ENCODE measurements at regions not wholly inside any gene's neighbourhood (a gene's known extent, or its start where the extent isn't known, plus 50 kb on each side); places are given as distances from the start of the nearest gene placed in this dataset.

DNA sequence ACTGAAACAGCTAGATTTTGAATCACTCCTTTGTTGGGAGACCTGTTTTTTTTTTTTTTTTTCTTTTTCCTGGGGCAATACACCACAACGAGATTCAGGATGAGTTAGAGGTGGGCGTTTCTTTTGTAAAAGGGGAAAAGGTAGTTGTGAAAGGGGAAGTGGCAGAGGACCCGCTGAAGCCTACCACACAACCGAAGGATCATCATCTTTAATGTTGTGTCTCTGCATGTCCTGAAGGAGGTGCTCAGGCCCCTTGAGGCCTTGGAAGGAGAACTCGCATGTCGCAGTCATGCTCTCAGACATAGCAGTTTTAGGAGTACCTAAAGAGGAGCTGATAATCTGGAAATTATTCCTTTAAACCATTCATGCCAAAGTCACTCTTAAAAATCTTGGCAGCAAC, 137.9 kb upstream of the LRIG1 start:
- Histone ChIP-seq H2AFZ (ENCODE audit: low read depth, low read length) (no peak overlapping the region), H3K79me2 (ENCODE audit: control insufficient read depth, insufficient read depth, low read length) (no peaks in the 10 kb centered on the region), H3K36me3 (ENCODE audit: control insufficient read depth in 2 of 2, extremely low read depth in 1 of 2, insufficient read depth in 2 of 2, low read length in 2 of 2) (no peaks in the 10 kb centered on the region), H3K4me1 (ENCODE audit: control insufficient read depth, extremely low read depth, insufficient read depth, low read length) (no peaks in the 10 kb centered on the region), H3K9ac (replicated peaks; ENCODE audit: extremely low read depth, insufficient read depth, low read length) (no peak overlapping the region), H3K9me1 (replicated peaks; ENCODE audit: control insufficient read depth, extremely low read depth, insufficient read depth, low read length) (no peaks in the 10 kb centered on the region), H3K4me3 (replicated peaks in 1 of 3; ENCODE audit: insufficient read depth in 1 of 3, low read depth in 1 of 3, low read length in 3 of 3) (no peak overlapping the region), H3K27ac (ENCODE audit: insufficient read depth, low read depth, low read length) (no peak overlapping the region), H4K20me1 (replicated peaks; ENCODE audit: control insufficient read depth, extremely low read depth, insufficient read depth, low read length) (no peaks in the 10 kb centered on the region), H3K27me3 (ENCODE audit: control insufficient read depth in 2 of 2, insufficient read depth in 2 of 2, low read length in 2 of 2) (peaks cover 0 to 2% of the 10 kb centered on the region in 2 experiments), H3K4me2 (ENCODE audit: insufficient read depth, low read length) (no peak overlapping the region), H3K9me3 (replicated peaks; ENCODE audit: control insufficient read depth, insufficient read depth, low read length) (no peaks in the 10 kb centered on the region)
- POLR2A ChIA-PET: no interaction called here
- dilution Hi-C loops (cut with MboI; ENCODE audit: extremely low pct_ligation_motif_present, low sequenced_read_pairs): no loop called here
- intact Hi-C loops (cut with micrococcal nuclease): no loop called here
- DNase-seq (ENCODE audit: low read depth, low spot score) (no peak), FAIRE-seq (no peak)
- TF ChIP-seq FOS (IDR thresholded peaks at IDR 0.05; ENCODE audit: borderline replicate concordance, insufficient read depth, low read length) (no peak), GATA2 (IDR thresholded peaks at IDR 0.05; ENCODE audit: insufficient read depth, insufficient read length, low read depth, low read length) (no peak), EZH2 (IDR thresholded peaks at IDR 0.05; ENCODE audit: borderline replicate concordance, low read depth, low read length, severe bottlenecking) (no peak)
- TF ChIP-seq, protein P1, sequence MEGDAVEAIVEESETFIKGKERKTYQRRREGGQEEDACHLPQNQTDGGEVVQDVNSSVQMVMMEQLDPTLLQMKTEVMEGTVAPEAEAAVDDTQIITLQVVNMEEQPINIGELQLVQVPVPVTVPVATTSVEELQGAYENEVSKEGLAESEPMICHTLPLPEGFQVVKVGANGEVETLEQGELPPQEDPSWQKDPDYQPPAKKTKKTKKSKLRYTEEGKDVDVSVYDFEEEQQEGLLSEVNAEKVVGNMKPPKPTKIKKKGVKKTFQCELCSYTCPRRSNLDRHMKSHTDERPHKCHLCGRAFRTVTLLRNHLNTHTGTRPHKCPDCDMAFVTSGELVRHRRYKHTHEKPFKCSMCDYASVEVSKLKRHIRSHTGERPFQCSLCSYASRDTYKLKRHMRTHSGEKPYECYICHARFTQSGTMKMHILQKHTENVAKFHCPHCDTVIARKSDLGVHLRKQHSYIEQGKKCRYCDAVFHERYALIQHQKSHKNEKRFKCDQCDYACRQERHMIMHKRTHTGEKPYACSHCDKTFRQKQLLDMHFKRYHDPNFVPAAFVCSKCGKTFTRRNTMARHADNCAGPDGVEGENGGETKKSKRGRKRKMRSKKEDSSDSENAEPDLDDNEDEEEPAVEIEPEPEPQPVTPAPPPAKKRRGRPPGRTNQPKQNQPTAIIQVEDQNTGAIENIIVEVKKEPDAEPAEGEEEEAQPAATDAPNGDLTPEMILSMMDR (IDR thresholded peaks at IDR 0.05; ENCODE audit: extremely low read depth in 1 of 2, insufficient read depth in 1 of 2, low read depth in 1 of 2, low read length in 2 of 2): no peak
- CTCF ChIA-PET: no interaction called here
- no TSS peak for BruUV-seq (replicated peaks)

GRCh38 chr3:66639809-66640356, 139.1 kb upstream of the LRIG1 start:
- intact Hi-C loops (cut with micrococcal nuclease): no loop called here
- dilution Hi-C loops (cut with MboI; ENCODE audit: extremely low pct_ligation_motif_present, low sequenced_read_pairs): no loop called here
- Histone ChIP-seq H3K27me3 (ENCODE audit: control insufficient read depth in 2 of 2, insufficient read depth in 2 of 2, low read length in 2 of 2) (peaks cover 0 to 2% of the 10 kb centered on the region in 2 experiments), H3K4me1 (ENCODE audit: control insufficient read depth, extremely low read depth, insufficient read depth, low read length) (no peaks in the 10 kb centered on the region), H3K9ac (replicated peaks; ENCODE audit: extremely low read depth, insufficient read depth, low read length) (no peak overlapping the region), H3K9me3 (replicated peaks; ENCODE audit: control insufficient read depth, insufficient read depth, low read length) (no peaks in the 10 kb centered on the region), H3K36me3 (ENCODE audit: control insufficient read depth in 2 of 2, extremely low read depth in 1 of 2, insufficient read depth in 2 of 2, low read length in 2 of 2) (no peaks in the 10 kb centered on the region), H4K20me1 (replicated peaks; ENCODE audit: control insufficient read depth, extremely low read depth, insufficient read depth, low read length) (no peaks in the 10 kb centered on the region), H2AFZ (ENCODE audit: low read depth, low read length) (no peak overlapping the region), H3K27ac (ENCODE audit: insufficient read depth, low read depth, low read length) (no peak overlapping the region), H3K4me2 (ENCODE audit: insufficient read depth, low read length) (no peak overlapping the region), H3K9me1 (replicated peaks; ENCODE audit: control insufficient read depth, extremely low read depth, insufficient read depth, low read length) (no peaks in the 10 kb centered on the region), H3K79me2 (ENCODE audit: control insufficient read depth, insufficient read depth, low read length) (no peaks in the 10 kb centered on the region), H3K4me3 (replicated peaks in 1 of 3; ENCODE audit: insufficient read depth in 1 of 3, low read depth in 1 of 3, low read length in 3 of 3) (no peak overlapping the region)
- BruUV-seq (replicated peaks): no TSS peak
- DNase-seq (ENCODE audit: low read depth, low spot score): no peak
- TF ChIP-seq MYC (IDR thresholded peaks at IDR 0.05; ENCODE audit: low read depth, low read length): no peak
- no peak for TF ChIP-seq GATA2 (IDR thresholded peaks at IDR 0.05; ENCODE audit: insufficient read depth, insufficient read length, low read depth, low read length)
- no peak for TF ChIP-seq POLR2A (IDR thresholded peaks at IDR 0.05; ENCODE audit: low read depth, low read length)
- TF ChIP-seq, protein P1 (IDR thresholded peaks at IDR 0.05; ENCODE audit: extremely low read depth in 1 of 2, insufficient read depth in 1 of 2, low read depth in 1 of 2, low read length in 2 of 2): no peak
- no peak for TF ChIP-seq FOS (IDR thresholded peaks at IDR 0.05; ENCODE audit: borderline replicate concordance, insufficient read depth, low read length)
- no peak for TF ChIP-seq MAX (IDR thresholded peaks at IDR 0.05; ENCODE audit: insufficient read depth, insufficient read length)
- no peak for TF ChIP-seq EZH2 (IDR thresholded peaks at IDR 0.05; ENCODE audit: borderline replicate concordance, low read depth, low read length, severe bottlenecking)
- no peak for TF ChIP-seq JUN (IDR thresholded peaks at IDR 0.05; ENCODE audit: borderline replicate concordance, insufficient read depth, insufficient read length, low read depth)
- no peak for TF ChIP-seq POLR2AphosphoS5 (IDR thresholded peaks at IDR 0.05; ENCODE audit: insufficient read depth, low read depth, low read length)
- ChIA-PET CTCF (no interaction called here), POLR2A (no interaction called here)
- FAIRE-seq: no peak

All from endothelial cell of umbilical vein (primary cell).